ENCODE measurements at regions not wholly inside any gene's neighbourhood (a gene's known extent, or its start where the extent isn't known, plus 50 kb on each side); places are given as distances from the start of the nearest gene placed in this dataset.

DNA sequence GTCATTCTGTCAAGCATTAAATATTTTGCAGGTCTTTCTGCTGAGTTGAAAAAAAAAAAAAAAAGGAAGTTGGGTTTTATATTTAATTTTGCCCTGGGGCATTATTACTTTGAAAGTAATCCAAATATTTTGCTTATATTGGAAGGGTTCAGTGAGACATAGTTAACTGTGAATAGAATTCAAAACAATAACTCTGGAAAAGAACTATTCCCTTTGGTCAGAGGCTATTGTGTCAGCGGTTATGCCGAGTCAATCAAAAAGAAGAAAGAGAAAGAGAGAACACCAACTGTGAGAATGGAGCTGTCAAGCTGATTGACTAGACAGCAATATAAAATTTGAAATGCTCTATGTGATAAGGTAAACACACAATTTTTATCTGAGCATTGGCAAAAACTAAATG, 761.7 kb downstream of the ADGRL2 start:
- DNase-seq (ENCODE audit: low read depth) = no peak
- no peak overlapping the region for H3K4me3 ChIP-seq (ENCODE audit: low read length)
- TF ChIP-seq, protein P1, sequence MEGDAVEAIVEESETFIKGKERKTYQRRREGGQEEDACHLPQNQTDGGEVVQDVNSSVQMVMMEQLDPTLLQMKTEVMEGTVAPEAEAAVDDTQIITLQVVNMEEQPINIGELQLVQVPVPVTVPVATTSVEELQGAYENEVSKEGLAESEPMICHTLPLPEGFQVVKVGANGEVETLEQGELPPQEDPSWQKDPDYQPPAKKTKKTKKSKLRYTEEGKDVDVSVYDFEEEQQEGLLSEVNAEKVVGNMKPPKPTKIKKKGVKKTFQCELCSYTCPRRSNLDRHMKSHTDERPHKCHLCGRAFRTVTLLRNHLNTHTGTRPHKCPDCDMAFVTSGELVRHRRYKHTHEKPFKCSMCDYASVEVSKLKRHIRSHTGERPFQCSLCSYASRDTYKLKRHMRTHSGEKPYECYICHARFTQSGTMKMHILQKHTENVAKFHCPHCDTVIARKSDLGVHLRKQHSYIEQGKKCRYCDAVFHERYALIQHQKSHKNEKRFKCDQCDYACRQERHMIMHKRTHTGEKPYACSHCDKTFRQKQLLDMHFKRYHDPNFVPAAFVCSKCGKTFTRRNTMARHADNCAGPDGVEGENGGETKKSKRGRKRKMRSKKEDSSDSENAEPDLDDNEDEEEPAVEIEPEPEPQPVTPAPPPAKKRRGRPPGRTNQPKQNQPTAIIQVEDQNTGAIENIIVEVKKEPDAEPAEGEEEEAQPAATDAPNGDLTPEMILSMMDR (IDR thresholded peaks at IDR 0.05; ENCODE audit: insufficient read depth, low read depth, low read length, missing control alignments) = no peak

DNA sequence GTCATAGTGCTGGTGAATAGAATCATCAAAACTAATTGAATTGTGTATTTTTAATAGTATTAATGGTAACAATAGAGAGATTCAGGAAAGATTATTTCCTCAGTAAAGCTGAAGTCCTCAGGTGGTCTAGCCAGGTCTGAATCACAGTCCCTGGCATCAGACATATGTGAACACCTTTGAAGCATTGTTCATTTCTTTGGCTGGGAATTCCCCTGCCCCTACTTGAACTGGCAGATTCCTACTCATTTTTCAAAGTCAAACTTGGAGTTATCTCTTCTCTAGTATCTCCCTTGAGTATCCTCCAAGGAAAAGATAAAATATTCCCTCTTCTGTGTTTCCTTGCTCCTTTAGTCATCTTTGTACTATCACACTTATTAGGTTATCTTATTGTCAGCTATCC, 759.8 kb downstream of the ADGRL2 start:
- TF ChIP-seq, protein P1 (IDR thresholded peaks at IDR 0.05; ENCODE audit: insufficient read depth, low read depth, low read length, missing control alignments) = no peak
- H3K4me3 ChIP-seq (ENCODE audit: low read length) = no peak overlapping the region
- peak; percentile 67 for DNase-seq (ENCODE audit: low read depth)

DNA sequence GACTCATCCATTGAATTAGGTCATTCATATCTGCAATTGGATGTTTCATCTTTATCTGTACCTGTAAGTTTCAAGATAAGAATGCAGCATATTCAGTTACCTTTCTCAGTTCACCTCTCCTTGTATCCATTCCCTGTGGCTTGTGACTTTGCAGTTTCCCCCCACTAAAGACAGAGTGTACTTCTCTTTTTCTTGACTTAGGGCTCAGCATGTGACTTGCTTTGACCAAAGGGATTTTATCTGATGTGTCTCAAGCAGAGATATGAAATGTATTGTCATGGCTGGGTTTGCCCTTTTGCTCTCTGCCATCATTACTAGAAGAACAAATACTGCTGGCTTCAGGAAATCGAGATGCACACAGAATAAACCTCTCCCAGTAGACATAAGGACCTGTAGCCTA, 754.8 kb downstream of the ADGRL2 start:
- TF ChIP-seq, protein P1 (IDR thresholded peaks at IDR 0.05; ENCODE audit: insufficient read depth, low read depth, low read length, missing control alignments) = no peak
- H3K4me3 ChIP-seq (ENCODE audit: low read length) = no peak overlapping the region
- no peak for DNase-seq (ENCODE audit: low read depth)

DNA sequence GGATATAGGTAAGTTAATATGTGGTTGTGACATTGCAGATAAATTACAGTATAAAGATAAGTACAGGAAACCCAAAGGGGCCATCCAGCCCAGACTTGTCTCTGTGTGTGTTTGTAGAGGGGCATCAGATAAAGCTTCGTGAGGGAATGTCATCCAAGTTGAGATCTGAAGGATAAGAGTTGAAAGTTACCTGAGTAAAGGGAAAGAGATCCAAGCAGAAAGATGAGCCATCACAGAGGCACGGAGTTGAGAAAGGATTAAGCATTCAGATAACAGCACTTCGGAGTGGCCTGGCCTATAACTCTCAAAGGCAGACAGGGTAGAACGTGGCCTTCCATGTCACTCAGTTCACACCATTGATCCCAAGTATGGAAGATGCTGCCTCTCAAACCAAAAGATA, 749.1 kb downstream of the ADGRL2 start:
- TF ChIP-seq, protein P1 (IDR thresholded peaks at IDR 0.05; ENCODE audit: insufficient read depth, low read depth, low read length, missing control alignments) = no peak
- no peak for DNase-seq (ENCODE audit: low read depth)
- no peak overlapping the region for H3K4me3 ChIP-seq (ENCODE audit: low read length)

DNA sequence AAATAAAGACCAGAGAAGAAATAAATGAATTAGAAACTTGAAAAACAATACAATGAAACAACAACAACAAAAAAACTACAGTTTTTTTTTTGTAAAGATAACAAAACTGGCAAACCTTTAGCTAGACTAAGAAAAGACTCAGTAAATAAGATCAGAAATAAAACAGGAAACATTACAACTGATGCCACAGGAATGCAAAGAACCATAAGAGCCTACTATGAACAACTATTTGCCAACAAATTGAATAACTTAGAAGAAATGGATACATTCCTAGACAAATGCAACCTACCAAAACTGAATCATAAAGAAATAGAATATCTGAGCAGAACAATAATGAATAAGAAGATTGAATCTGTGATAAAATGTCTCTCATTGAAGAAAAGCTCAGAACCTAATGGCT, 742.0 kb downstream of the ADGRL2 start:
- no peak for DNase-seq (ENCODE audit: low read depth)
- TF ChIP-seq, protein P1 (IDR thresholded peaks at IDR 0.05; ENCODE audit: insufficient read depth, low read depth, low read length, missing control alignments) = no peak
- H3K4me3 ChIP-seq (ENCODE audit: low read length) = no peak overlapping the region

DNA sequence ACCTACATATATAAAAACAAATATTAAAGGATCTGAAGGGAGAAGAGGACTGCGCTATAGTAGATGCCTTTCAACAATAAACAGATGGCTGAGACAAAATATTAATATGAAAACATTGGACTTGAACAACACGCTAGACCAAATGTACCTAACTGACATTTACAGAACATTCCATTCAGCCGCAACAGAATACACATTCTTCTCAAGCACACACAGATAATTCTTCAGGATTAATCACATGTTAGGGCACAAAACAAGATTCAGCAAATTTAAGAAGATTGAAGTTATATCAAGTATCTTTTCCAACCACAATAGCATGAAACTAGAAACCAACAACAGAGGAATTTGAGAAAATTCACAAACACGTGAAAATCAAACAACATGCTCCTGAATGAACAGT, 741.4 kb downstream of the ADGRL2 start:
- H3K4me3 ChIP-seq (ENCODE audit: low read length) = no peak overlapping the region
- TF ChIP-seq, protein P1 (IDR thresholded peaks at IDR 0.05; ENCODE audit: insufficient read depth, low read depth, low read length, missing control alignments) = no peak
- no peak for DNase-seq (ENCODE audit: low read depth)

DNA sequence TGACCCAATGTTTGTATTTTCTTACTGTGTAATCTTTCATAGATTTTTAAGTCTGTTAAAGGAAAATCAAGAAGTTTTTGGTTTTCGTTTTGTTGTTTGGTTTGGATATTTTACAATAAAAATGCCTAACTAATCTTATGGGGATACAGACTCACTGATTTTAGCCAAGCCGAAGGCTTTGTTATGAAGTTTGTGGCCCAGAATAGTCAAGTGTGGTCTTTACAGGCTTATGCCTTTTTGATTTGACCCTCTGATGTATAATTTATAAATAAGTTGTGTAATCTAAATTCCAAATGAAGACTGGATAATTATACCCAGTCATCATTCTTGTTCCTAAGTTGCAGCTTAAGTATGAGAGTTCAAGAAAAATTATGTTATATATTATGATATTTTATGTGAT, 739.3 kb downstream of the ADGRL2 start:
- H3K4me3 ChIP-seq (ENCODE audit: low read length) = no peak overlapping the region
- no peak for DNase-seq (ENCODE audit: low read depth)
- TF ChIP-seq, protein P1 (IDR thresholded peaks at IDR 0.05; ENCODE audit: insufficient read depth, low read depth, low read length, missing control alignments) = no peak
